HepG2 (cell line): ENCODE measurements at regions not wholly inside any gene's neighbourhood (a gene's known extent, or its start where the extent isn't known, plus 50 kb on each side); places are given as distances from the start of the nearest gene placed in this dataset.

Experiments
- ATAC-seq: fragments of 200-7000 bp; cut with Tn5 transposase; 3 replicates; pipeline ENCODE4 v1.9.1; 2020; ENCODE audit warnings: mild to moderate bottlenecking, moderate library complexity
- BruUV-seq: library from RNA; stranded (reverse); fragments of 400-500 nt; replicated peaks from 2 replicates; lab custom pipeline; 2021; lab: Mats Ljungman, UMichigan
- CTCF ChIA-PET: fragments of 300-600 bp; formaldehyde crosslinking; extraction: SDS; loops from one replicate; lab custom pipeline; 2021; ENCODE audit warnings: low total read pairs, inconsistent platforms, low intra/inter-chr PET ratio; lab: Yijun Ruan, JAX
- POLR2A ChIA-PET: fragments of 350-600 bp; sonication (Branson Sonifier 250); formaldehyde crosslinking; loops from one replicate; lab custom pipeline; 2020; ENCODE audit warnings: antibody characterized with exemption, inconsistent platforms; lab: Yijun Ruan, JAX
- DNase-seq: peaks from one replicate; pipeline ENCODE4 v3.0.0-alpha.2; 2015; ENCODE audit warnings: low spot score
- FAIRE-seq: peaks from 3 replicates; lab custom pipeline; 2011; peaks lifted over from hg19 to GRCh38; lab: Jason Lieb, UNC
- H2AFZ ChIP-seq: one replicate; pipeline ENCODE4 v1.6.1; 2011; ENCODE audit warnings: low read length, inconsistent platforms
- H3K27ac ChIP-seq: fragments of 300-600 bp; 3 replicates; pipeline ENCODE4 v1.8.0; 2011; ENCODE audit warnings: mixed run types, mild to moderate bottlenecking, mixed read lengths, low read length, inconsistent platforms; ENCODE audit not compliant: insufficient read depth; ENCODE audit errors: extremely low read length
- H3K27me3 ChIP-seq, 2 experiments: fragments of 200-600 bp in 1 of 2; 2 replicates in 1 of 2; 3 replicates in 1 of 2; pipeline versions ENCODE4 v1.6.0 to v1.8.0; 2011; ENCODE audit warnings: low read length in 2 of 2, mild to moderate bottlenecking in 2 of 2, moderate library complexity in 2 of 2, inconsistent platforms in 1 of 2; ENCODE audit not compliant: insufficient read depth in 2 of 2, control insufficient read depth in 1 of 2
- H3K36me3 ChIP-seq, 2 experiments: fragments of 200-600 bp in 1 of 2; replicated peaks in 1 of 2; 2 replicates in 1 of 2; 3 replicates in 1 of 2; pipeline versions ENCODE4 v1.5.1 to v1.8.0; 2011; ENCODE audit warnings: low read length in 2 of 2, inconsistent platforms in 1 of 2; ENCODE audit not compliant: insufficient read depth in 2 of 2, control insufficient read depth in 1 of 2
- H3K4me1 ChIP-seq: 2 replicates; pipeline ENCODE4 v1.5.1; 2012; ENCODE audit warnings: low read length, inconsistent platforms; ENCODE audit not compliant: insufficient read depth
- H3K4me2 ChIP-seq: 2 replicates; pipeline ENCODE4 v1.6.0; 2011; ENCODE audit warnings: low read depth, low read length, inconsistent platforms
- H3K4me3 ChIP-seq, 3 experiments: fragments of 200-600 bp in 1 of 3; sonication (generic), shearing (Covaris generic) in 1 of 3; replicated peaks in 1 of 3; 2 replicates each; pipeline ENCODE4 v1.5.1; 2011 to 2016; ENCODE audit warnings: low read length in 3 of 3, inconsistent platforms in 2 of 3, low read depth in 2 of 3, mild to moderate bottlenecking in 2 of 3, control low read depth in 1 of 3, mixed read lengths in 1 of 3; ENCODE audit not compliant: insufficient read depth in 1 of 3
- H3K79me2 ChIP-seq: one replicate; pipeline ENCODE4 v1.6.1; 2011; ENCODE audit warnings: low read length, inconsistent platforms; ENCODE audit not compliant: insufficient read depth
- H3K9ac ChIP-seq: 2 replicates; pipeline ENCODE4 v1.6.0; 2011; ENCODE audit warnings: mild to moderate bottlenecking, low read depth, low read length, inconsistent platforms; ENCODE audit not compliant: insufficient read depth
- H3K9me3 ChIP-seq: 2 replicates; pipeline ENCODE4 v1.5.1; 2012; ENCODE audit warnings: mild to moderate bottlenecking, low read length
- H4K20me1 ChIP-seq: 2 replicates; pipeline ENCODE4 v1.6.0; 2011; ENCODE audit warnings: inconsistent platforms, mild to moderate bottlenecking, low read length, moderate library complexity; ENCODE audit not compliant: insufficient read depth
- AKNA ChIP-seq: sonication (generic); formaldehyde crosslinking; IDR thresholded peaks from 2 replicates; pipeline ENCODE4 v1.4.0; 2020; ENCODE audit warnings: missing genetic modification reagents, borderline replicate concordance
- CEBPG ChIP-seq: IDR thresholded peaks from 2 replicates; pipeline ENCODE4 v1.6.1; 2016
- HNRNPLL ChIP-seq: fragments of 200-400 bp; formaldehyde crosslinking; IDR thresholded peaks from 2 replicates; pipeline ENCODE4 v1.6.1; 2017; ENCODE audit warnings: mild to moderate bottlenecking, low read depth, low read length; ENCODE audit not compliant: poor library complexity, severe bottlenecking
- PAF1 ChIP-seq: IDR thresholded peaks from 2 replicates; pipeline ENCODE4 v1.6.1; 2016; ENCODE audit warnings: missing genetic modification reagents, missing compliant biosample characterization
- PCBP1 ChIP-seq: fragments of 200-400 bp; formaldehyde crosslinking; IDR thresholded peaks from 2 replicates; pipeline ENCODE4 v1.6.1; 2017; ENCODE audit warnings: mild to moderate bottlenecking, low read depth, low read length, borderline replicate concordance
- TRAFD1 ChIP-seq: sonication (generic); formaldehyde crosslinking; IDR thresholded peaks from 2 replicates; pipeline ENCODE4 v1.5.1; 2020; ENCODE audit warnings: missing genetic modification reagents, mild to moderate bottlenecking, borderline replicate concordance
- YEATS4 ChIP-seq: sonication (generic); formaldehyde crosslinking; IDR thresholded peaks from 2 replicates; pipeline ENCODE4 v1.4.0; 2020; ENCODE audit warnings: missing genetic modification reagents, borderline replicate concordance
- ZMYM3 ChIP-seq: sonication (generic); formaldehyde crosslinking; IDR thresholded peaks from 2 replicates; pipeline ENCODE4 v1.5.1; 2020; ENCODE audit warnings: mild to moderate bottlenecking, missing genetic modification reagents
- ZNF761 ChIP-seq: sonication (generic); formaldehyde crosslinking; conservative IDR thresholded peaks from 2 replicates; pipeline ENCODE4 v1.4.0; 2020; ENCODE audit warnings: mild to moderate bottlenecking, missing genetic modification reagents
- WGBS: methylation state at CpG from one replicate; pipeline ENCODE4 v1.1.6; 2017; ENCODE audit warnings: low lambda C conversion rate; 5-methylcytosine and 5-hydroxymethylcytosine counted together
- in situ Hi-C: cut with HindIII; loops from 2 replicates; pipeline ENCODE4 v1.10.0; 2017; ENCODE audit warnings: low pct_unique_long_range_greater_than_20kb; ENCODE audit not compliant: extremely low pct_ligation_motif_present
- intact Hi-C: fragments of 100-400 bp; cut with micrococcal nuclease; formaldehyde crosslinking; loops from one replicate; pipeline ENCODE4 v1.10.0; 2022; ENCODE audit not compliant: unreplicated experiment
- TF ChIP-seq, protein P1 (sequence below): sonication (generic); formaldehyde crosslinking; IDR thresholded peaks from 2 replicates; pipeline ENCODE4 v1.8.0; 2022; ENCODE audit warnings: mild to moderate bottlenecking, missing genetic modification reagents, borderline replicate concordance

DNA sequence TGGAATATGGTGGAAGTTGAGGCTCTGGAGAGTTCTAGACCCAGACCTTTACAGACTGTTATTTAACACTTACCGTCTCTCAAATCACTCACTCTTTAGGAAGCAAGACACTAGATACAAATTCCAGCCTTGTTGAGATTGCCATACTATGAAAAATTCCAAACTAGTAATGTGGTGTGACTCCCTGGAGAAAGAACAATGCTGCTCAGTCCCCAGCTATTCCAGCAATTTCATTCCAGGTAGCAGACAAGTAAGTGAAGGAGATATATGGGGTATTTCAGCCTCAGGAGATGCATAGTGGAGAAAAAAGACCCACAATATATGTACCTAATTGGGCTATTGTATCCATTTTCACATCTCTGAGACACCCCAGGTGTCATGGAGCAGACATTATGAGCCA, 678.9 kb upstream of the LMO3 start:
- no peak overlapping the region for H3K27ac ChIP-seq
- no peaks in the 10 kb centered on the region for H3K79me2 ChIP-seq
- ATAC-seq (no peak), DNase-seq (no peak), FAIRE-seq (no peak)
- BruUV-seq: no TSS peak
- H4K20me1 ChIP-seq: no peaks in the 10 kb centered on the region
- H3K9me3 ChIP-seq: peaks cover 51% of the 10 kb centered on the region
- H2AFZ ChIP-seq: no peak overlapping the region
- no peaks in the 10 kb centered on the region for H3K36me3 ChIP-seq
- TF ChIP-seq, protein P1, sequence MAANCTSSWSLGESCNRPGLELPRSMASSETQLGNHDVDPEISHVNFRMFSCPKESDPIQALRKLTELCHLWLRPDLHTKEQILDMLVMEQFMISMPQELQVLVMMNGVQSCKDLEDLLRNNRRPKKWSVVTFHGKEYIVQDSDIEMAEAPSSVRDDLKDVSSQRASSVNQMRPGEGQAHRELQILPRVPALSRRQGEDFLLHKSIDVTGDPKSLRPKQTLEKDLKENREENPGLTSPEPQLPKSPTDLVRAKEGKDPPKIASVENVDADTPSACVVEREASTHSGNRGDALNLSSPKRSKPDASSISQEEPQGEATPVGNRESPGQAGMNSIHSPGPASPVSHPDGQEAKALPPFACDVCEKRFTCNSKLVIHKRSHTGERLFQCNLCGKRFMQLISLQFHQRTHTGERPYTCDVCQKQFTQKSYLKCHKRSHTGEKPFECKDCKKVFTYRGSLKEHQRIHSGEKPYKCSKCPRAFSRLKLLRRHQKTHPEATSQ (CRISPR knock-in tag): no peak
- TF ChIP-seq TRAFD1 (CRISPR knock-in tag) (no peak), ZNF761 (no peak), PAF1 (CRISPR knock-in tag) (no peak), CEBPG (CRISPR knock-in tag) (no peak), AKNA (CRISPR knock-in tag) (no peak), PCBP1 (no peak), HNRNPLL (no peak), YEATS4 (CRISPR knock-in tag) (no peak), ZMYM3 (no peak)
- H3K4me1 ChIP-seq: no peaks in the 10 kb centered on the region
- H3K4me3 ChIP-seq: no peak overlapping the region
- ChIA-PET POLR2A (no interaction called here), CTCF (no interaction called here)
- intact Hi-C loops: no loop called here
- no peaks in the 10 kb centered on the region for H3K27me3 ChIP-seq
- WGBS: 16% methylated on average over 1 of the region's 1 CpG
- in situ Hi-C loops: no loop called here
- no peak overlapping the region for H3K4me2 ChIP-seq
- no peak overlapping the region for H3K9ac ChIP-seq
